Stimulated activated CD4-positive, alpha-beta T cell treated with anti-CD3 and anti-CD28 coated beads, Interleukin-2, amount 100 ng/mL, for 4 hours (primary cell): ENCODE measurements at regions not wholly inside any gene's neighbourhood (a gene's known extent, or its start where the extent isn't known, plus 50 kb on each side); places are given as distances from the start of the nearest gene placed in this dataset.
"Not testable (repeated sequence)": the region's sequence is repeated elsewhere in the genome, so short reads cannot be mapped to it uniquely, and the experiment has no call there.

Source experiments
- DNase-seq: peaks from one replicate; pipeline ENCODE4 v3.0.0-alpha.2; 2020; ENCODE audit warnings: low read depth

DNA sequence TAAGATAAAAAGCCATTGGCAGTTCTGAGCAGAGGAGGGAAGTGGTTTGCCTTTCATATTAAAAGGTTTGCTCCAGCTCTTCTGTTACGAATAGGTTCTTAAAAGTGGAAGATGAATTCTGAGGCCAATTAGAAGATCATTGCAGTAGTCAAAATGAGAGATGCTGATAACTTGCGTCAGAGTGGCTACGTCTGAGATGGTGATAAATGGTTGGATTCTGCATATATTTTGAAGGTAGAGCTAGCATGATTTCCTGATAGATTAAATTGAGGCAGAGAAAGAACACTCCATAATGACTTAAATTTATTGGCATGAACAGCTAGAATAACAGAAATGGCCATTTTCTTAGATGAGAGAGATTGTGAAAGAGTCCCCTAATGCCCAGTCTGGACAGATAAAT, 652.6 kb downstream of the DACH1 start:
- DNase-seq = no peak

- no peak for DNase-seq
Observed at GRCh38 chr13:71213252-71213821, 653.7 kb downstream of the DACH1 start.

DNA sequence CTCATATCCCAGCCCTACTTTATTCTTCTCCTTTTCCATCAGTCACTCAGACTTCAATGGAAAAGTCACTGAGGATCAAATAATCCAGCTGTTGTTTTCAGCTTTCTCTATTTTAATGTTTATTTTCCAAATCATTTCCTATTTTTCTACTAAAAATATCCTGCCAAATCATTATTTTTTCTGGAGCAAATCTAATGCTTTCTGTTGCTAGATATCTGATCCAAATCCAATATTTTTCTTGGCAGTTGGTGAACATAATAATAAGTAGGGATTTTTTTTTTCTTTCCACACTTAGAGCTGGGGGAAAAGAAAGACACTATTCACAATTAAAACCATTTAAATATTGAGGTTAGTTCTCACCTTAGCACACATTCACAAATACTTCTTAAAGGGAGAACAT, 656.1 kb downstream of the DACH1 start:
- DNase-seq = no peak

DNA sequence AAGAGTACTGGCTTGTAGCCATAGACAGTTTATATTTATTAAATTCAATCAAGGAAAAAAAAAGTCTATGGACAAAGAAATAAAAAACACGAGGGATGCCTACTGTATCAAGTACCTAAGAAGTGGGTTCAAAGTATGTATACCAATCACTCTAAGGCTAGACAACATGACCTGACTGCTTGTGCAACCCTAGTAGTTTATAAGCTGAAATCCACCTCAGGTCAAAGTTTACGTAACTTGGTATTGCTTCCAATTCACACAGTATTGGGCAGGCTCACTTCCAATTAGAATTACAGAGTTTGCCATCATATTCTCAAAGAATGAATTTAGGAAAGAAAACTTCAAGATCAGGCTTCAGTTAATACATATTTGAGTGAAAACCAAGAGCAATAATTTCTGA, 657.8 kb downstream of the DACH1 start:
- DNase-seq = no peak

DNA sequence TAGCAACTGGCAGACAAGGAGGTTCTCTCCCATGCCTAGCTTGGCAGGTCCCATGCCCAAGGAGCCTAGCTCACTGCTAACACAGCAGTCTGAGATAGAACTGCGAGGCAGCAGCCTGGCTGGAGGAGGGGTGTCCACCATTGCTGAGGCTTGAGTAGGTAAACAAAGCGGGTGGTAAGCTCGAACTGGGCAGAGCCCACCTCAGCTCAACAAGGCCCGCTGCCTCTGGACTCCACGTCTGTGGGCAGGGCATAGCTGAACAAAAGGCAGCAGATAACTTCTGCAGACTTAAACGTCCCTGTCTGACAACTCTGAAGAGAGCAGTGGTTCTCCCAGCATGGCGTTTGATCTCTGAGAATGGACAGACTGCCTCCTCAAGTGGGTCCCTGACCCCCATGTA, 682.4 kb downstream of the DACH1 start:
- DNase-seq = not testable (repeated sequence)

DNA sequence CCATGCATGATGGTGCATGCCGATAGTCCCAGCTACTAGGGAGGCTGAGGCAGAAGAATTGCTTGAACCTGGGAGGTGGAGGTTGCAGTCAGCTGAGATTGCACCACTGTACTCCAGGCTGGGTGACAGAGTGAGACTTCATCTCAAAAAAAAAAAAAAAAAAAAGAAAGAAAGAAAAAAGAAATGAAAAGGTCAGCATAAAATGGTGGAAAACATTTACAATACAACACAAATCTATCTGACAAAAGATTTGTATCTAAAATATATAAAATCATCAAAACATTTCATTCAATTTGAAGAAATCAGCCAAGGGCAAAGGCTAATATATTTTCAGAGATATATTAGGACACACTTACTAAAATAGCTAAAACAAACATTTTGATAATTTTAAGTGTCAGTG, 683.7 kb downstream of the DACH1 start:
- DNase-seq = not testable (repeated sequence)

GRCh38 chr13:71171740-71172139, 695.3 kb downstream of the DACH1 start:
- no peak for DNase-seq

- no peak for DNase-seq
Observed at GRCh38 chr13:71169180-71169579, 697.8 kb downstream of the DACH1 start.

DNA sequence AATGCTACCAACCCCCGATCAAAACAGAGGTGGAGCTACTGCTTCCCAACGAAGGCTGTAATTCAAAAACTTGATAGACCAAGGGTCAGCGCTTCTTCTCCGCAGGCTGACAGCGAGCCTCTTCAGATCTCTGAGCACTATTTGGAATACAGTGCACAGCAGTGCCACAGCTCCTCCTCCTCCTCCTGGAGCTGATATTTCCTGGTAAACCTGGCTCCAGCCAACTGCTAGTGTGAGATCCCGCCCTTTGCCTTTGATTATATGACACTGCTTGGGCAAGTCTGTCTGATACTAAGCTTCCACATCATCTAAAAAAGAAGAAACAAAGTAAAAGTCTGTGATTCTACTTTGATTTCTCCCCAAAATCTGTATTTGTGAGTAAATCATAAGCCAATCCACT, 710.5 kb downstream of the DACH1 start:
- DNase-seq = no peak

DNA sequence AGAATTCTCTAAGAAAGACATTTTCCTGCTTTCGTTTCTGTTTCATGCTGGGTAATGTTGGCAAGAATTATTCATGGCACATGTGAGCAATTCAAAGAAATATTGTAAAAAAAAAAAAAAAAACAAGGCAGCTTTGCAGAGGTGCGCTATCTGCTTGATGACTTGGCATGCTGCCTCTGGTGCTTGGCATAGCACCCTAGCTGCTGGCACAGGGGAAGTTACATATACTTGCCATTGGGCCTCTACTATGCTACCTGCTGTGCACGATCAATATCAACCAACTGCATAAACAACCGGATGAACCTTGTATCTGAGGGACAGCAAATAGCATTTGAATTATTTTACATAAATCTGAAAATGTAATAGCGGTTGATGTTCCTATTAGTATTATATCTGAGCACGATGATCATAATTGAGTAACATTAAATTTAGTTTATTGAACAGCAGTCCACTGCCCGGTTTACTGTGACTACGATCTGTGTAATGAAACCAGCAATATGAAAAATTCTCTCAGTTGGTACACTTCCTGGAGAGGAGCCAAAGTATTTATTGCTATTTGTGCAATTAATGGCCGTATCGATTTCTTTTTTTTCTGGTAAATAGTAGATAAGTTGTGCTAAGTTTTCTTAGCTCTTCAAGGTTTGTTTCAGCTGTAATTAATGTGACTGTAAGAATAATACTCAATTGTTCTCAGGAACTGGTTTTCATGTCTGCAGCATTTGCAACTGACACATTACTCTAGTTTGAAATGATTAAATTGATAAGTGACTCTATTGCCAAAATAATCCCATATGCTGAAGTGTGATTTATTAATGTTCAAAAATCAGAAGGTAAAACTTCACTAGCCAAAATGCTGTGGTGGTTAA, 717.3 kb downstream of the DACH1 start:
- DNase-seq = no peak

DNA sequence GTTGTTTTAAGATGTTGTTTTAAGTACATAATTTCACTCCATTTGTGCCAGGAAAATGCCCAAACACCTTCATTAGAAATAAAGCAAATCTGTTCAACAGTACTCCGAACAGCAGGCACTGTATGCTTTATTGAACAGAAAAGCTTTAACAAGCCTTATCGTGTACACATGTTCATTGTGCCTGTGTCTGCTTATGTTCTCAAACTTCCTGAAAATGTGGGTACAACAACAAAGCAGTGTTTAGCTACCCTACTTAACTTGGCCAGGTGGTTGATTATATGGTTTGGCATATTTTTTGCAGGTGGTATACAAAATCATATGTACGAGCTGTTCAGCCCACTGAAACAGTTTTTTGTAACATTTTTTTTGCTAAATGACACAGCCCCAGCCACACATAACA, 718.0 kb downstream of the DACH1 start:
- no peak for DNase-seq

- no peak for DNase-seq
Observed at GRCh38 chr13:71148396-71148795, 718.6 kb downstream of the DACH1 start.

GRCh38 chr13:71144883-71145282, 722.1 kb downstream of the DACH1 start:
- no peak for DNase-seq

DNA sequence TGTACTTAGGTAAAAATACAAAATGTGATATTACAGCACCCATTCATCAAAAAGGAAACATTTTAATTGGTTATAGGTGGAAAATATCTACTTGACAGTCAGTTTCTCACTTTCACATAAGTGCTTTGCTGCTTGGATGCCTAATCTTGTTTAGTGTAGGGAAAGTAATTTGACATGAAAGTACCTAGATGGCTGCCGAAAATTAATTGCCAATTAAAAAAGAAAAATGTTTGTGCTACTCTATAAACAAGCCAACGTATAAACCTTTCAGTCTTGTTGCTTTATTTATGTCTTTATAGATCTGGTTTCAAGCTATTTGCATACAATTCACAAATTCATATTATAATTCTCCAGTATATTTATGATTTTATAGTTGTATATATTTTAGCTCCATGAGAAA, 729.9 kb downstream of the DACH1 start:
- no peak for DNase-seq

DNA sequence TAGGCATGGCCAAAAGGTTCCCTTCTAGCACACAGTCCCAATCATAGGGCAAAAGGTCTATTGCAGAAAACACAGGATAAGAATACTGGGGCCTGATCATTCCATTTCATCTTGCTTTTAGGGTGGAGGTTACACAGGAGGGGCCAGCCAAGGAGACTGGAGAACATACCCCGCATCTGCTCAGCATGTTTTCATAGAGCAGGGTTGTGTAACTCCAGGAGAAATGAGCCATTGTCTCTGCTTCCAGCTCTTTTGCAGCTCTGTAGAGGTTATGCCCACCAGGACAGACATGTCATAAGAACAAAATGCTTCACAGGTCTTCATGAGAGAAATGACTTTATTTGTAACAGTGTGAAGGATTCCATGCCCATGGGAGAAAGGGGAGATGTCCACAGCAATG, 742.8 kb downstream of the DACH1 start:
- no peak for DNase-seq

DNA sequence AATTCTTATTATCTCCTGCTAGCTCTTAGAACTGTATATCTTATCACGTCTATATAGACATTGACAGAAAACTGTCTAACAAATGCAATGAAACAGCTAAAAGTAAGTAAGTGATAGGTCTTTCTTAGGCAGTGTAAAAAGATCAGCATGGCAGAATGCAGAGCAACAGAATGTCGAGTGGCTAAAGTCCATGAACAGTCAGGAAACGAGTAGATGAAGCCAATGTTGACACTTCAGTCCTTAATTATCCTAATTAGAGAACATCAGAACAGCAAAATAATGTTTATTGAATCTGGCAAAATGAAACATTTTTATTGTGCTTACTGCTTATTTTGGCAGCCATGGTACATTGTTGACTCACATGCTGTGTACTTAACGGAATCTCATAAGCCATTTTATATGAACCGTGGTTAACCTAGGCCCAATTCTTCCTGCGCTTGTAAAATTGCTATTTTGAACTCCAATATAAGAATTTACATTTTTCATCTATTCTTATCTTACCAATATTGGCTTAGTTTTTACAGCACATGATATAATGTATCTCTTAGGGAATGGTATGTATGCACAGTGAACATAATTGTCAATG, 748.1 kb downstream of the DACH1 start:
- no peak for DNase-seq

GRCh38 chr13:71117920-71118319, 749.1 kb downstream of the DACH1 start:
- DNase-seq = no peak

- DNase-seq = no peak
Observed at GRCh38 chr13:71115301-71115700, 751.7 kb downstream of the DACH1 start.

DNA sequence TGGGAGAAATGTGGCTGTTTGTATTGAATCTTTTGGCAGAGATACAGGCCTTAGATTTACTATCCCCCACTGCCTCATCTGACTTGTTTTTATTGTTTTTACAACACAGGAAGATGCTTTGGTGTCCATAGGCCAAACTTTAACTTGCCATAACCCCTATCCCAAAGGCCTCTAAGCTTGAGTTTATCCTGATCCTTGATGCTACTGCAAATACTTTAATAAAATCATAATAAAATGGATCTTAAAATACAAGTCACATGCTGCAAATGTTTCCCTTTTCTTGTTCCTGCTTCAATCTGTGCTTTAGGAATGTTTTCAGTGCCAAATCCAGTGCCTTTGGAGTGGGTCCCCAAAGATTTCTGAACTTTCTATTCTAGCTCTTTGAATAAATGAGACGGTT, 770.6 kb downstream of the DACH1 start:
- no peak for DNase-seq

DNA sequence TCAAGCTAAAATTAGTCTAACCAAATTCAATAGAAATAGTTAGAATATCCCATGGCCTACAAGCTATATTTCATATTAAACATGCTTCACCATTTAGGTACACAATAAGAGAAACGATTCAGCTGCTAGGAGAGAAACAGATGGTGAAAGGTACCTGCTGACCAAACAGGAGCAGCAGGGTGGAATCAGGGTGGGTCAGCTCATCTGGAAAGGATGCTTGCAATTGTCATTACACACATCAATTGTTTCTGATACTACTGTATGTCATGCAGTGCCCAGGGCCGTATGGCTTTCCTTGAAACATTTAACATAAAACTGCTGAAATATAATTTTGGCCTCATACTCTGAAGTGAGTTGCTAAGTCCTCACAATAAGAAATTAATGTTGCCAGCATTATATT, 776.0 kb downstream of the DACH1 start:
- no peak for DNase-seq

DNA sequence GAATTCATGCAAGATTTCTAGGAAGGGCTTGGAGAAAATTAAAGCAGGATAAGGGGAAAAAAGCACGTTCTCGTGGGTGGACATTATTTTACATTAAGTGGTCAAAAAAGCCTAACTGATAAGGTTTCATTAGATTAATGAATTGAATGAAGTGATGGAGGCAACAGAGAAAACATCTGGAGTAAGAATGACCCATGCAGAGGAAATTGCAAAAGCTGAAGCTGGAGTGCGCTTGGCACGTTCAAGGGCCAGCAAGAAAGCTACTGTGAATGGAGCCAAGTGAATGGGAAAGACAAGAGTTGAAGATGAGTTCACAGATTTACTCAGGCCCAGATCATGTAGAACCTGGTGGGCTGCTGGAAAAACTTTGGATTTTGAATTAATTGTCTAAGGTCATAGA, 777.9 kb downstream of the DACH1 start:
- DNase-seq = no peak

DNA sequence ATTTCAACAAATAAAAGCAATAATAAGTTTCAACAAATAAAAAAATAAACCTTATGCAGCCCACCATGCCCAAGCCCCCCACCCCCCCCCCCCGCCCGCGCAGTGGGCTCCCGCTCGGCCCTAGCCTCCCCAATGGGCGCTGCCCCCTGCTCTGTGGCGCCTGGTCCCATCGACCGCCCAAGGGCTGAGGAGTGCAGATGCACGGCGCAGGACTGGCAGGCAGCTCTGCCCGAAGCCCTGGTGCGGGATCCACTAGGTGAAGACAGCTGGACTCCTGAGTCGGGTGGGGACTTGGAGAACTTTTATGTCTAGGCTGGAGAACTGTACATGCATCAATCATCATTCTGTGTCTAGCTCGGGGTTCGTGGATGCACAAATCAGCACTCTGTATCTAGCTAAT, 779.6 kb downstream of the DACH1 start:
- DNase-seq = no peak

- DNase-seq = no peak
Observed at GRCh38 chr13:71087006-71087405, 780.0 kb downstream of the DACH1 start.

GRCh38 chr13:71082631-71083030, 784.4 kb downstream of the DACH1 start:
- DNase-seq = no peak
